ENCODE measurements at regions not wholly inside any gene's neighbourhood (a gene's known extent, or its start where the extent isn't known, plus 50 kb on each side); places are given as distances from the start of the nearest gene placed in this dataset.
A peak's percentile ranks its signal among the peaks of the same experiment; 100 is the strongest.

- H3K9me3 ChIP-seq (replicated peaks; ENCODE audit: control insufficient read depth, low read depth, low read length) = no peaks in the 10 kb centered on the region
- H3K27me3 ChIP-seq (ENCODE audit: control insufficient read depth, insufficient read depth, low read length) = no peaks in the 10 kb centered on the region
- H3K4me1 ChIP-seq (ENCODE audit: control insufficient read depth, insufficient read depth, low read length) = no peaks in the 10 kb centered on the region
- no peak for DNase-seq
- WGBS (ENCODE audit: insufficient coverage) = 80% methylated on average over 1 of the region's 3 CpGs
- H3K36me3 ChIP-seq (ENCODE audit: control insufficient read depth, insufficient read depth, low read length) = no peaks in the 10 kb centered on the region
- H3K4me3 ChIP-seq (ENCODE audit: low read length) = no peak overlapping the region
- no peak overlapping the region for H3K27ac ChIP-seq (ENCODE audit: low read length)
Observed at GRCh38 chr2:224241812-224242211, 160.1 kb downstream of the FAM124B start.

DNA sequence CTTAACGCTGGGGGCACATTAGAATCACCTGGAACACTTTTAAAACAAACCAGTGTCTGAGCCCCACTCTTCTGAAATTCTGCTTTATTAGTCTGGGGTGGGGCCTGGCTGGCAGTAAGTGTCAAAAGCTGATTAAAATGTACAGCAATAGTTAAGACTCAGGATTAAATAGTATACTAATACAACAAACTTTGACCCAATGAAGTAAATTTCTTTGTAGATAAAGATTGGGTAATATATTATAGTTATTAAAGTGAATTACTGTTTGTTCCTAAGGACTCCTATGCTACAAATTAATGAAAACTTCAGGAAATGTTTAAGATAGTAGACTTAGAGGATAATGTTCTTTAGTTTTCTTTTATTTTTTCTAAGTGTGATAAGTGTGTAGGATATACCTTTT, 160.9 kb downstream of the FAM124B start:
- Histone ChIP-seq H3K4me3 (ENCODE audit: low read length) (no peak overlapping the region), H3K4me1 (ENCODE audit: control insufficient read depth, insufficient read depth, low read length) (no peaks in the 10 kb centered on the region), H3K27me3 (ENCODE audit: control insufficient read depth, insufficient read depth, low read length) (no peaks in the 10 kb centered on the region), H3K9me3 (replicated peaks; ENCODE audit: control insufficient read depth, low read depth, low read length) (no peaks in the 10 kb centered on the region), H3K27ac (ENCODE audit: low read length) (peak overlapping the region; percentile 68), H3K36me3 (ENCODE audit: control insufficient read depth, insufficient read depth, low read length) (no peaks in the 10 kb centered on the region)
- DNase-seq = no peak
- WGBS (ENCODE audit: insufficient coverage) = no CpG with 5 or more reads among the region's 1 CpG

GRCh38 chr2:224223851-224224555, 177.9 kb downstream of the FAM124B start:
- Histone ChIP-seq H3K27me3 (ENCODE audit: control insufficient read depth, insufficient read depth, low read length) (no peaks in the 10 kb centered on the region), H3K4me1 (ENCODE audit: control insufficient read depth, insufficient read depth, low read length) (no peaks in the 10 kb centered on the region), H3K36me3 (ENCODE audit: control insufficient read depth, insufficient read depth, low read length) (no peaks in the 10 kb centered on the region), H3K4me3 (ENCODE audit: low read length) (no peak overlapping the region), H3K9me3 (replicated peaks; ENCODE audit: control insufficient read depth, low read depth, low read length) (no peaks in the 10 kb centered on the region), H3K27ac (ENCODE audit: low read length) (peak overlapping the region; percentile 57)
- no CpG with 5 or more reads among the region's 2 CpGs for WGBS (ENCODE audit: insufficient coverage)
- peak; percentile 81 for DNase-seq

DNA sequence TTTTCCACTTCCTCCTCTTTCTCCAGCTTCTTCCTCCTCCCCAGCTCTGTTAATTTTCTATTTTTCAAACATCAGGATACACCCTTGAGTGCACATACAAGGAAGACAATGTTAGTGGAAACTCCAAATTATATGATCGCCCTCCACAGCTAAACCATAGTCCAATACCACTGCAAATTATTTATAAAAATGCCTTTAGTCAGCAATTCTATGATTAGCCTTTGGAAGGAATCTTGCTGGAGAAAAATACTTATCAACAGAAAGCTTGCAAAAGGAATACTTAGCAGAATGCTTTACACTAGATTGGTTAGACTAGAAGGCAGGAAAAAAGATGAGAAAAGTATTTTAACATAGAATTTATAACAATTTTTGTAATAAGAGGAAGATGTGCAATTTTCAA, 178.9 kb downstream of the FAM124B start:
- peak; percentile 46 for DNase-seq
- no CpG with 5 or more reads among the region's 1 CpG for WGBS (ENCODE audit: insufficient coverage)
- no peak overlapping the region for H3K27ac ChIP-seq (ENCODE audit: low read length)

GRCh38 chr2:224222291-224222690, 179.6 kb downstream of the FAM124B start:
- Histone ChIP-seq H3K9me3 (replicated peaks; ENCODE audit: control insufficient read depth, low read depth, low read length) (no peaks in the 10 kb centered on the region), H3K27ac (ENCODE audit: low read length) (no peak overlapping the region), H3K27me3 (ENCODE audit: control insufficient read depth, insufficient read depth, low read length) (no peaks in the 10 kb centered on the region), H3K4me3 (ENCODE audit: low read length) (no peak overlapping the region), H3K36me3 (ENCODE audit: control insufficient read depth, insufficient read depth, low read length) (no peaks in the 10 kb centered on the region), H3K4me1 (ENCODE audit: control insufficient read depth, insufficient read depth, low read length) (no peaks in the 10 kb centered on the region)
- no peak for DNase-seq
- no CpG with 5 or more reads among the region's 4 CpGs for WGBS (ENCODE audit: insufficient coverage)

More for the DNA sequence above, 178.9 kb downstream of the FAM124B start:
- H3K27me3 ChIP-seq (ENCODE audit: control insufficient read depth, insufficient read depth, low read length) = no peaks in the 10 kb centered on the region
- H3K4me1 ChIP-seq (ENCODE audit: control insufficient read depth, insufficient read depth, low read length) = no peaks in the 10 kb centered on the region
- no peak overlapping the region for H3K4me3 ChIP-seq (ENCODE audit: low read length)
- H3K9me3 ChIP-seq (replicated peaks; ENCODE audit: control insufficient read depth, low read depth, low read length) = no peaks in the 10 kb centered on the region
- H3K36me3 ChIP-seq (ENCODE audit: control insufficient read depth, insufficient read depth, low read length) = no peaks in the 10 kb centered on the region

GRCh38 chr2:224221455-224221913, 180.4 kb downstream of the FAM124B start:
- no peaks in the 10 kb centered on the region for H3K9me3 ChIP-seq (replicated peaks; ENCODE audit: control insufficient read depth, low read depth, low read length)
- H3K36me3 ChIP-seq (ENCODE audit: control insufficient read depth, insufficient read depth, low read length) = no peaks in the 10 kb centered on the region
- H3K27ac ChIP-seq (ENCODE audit: low read length) = no peak overlapping the region
- H3K27me3 ChIP-seq (ENCODE audit: control insufficient read depth, insufficient read depth, low read length) = no peaks in the 10 kb centered on the region
- DNase-seq = no peak
- WGBS (ENCODE audit: insufficient coverage) = no CpG with 5 or more reads among the region's 5 CpGs
- no peaks in the 10 kb centered on the region for H3K4me1 ChIP-seq (ENCODE audit: control insufficient read depth, insufficient read depth, low read length)
- H3K4me3 ChIP-seq (ENCODE audit: low read length) = no peak overlapping the region

DNA sequence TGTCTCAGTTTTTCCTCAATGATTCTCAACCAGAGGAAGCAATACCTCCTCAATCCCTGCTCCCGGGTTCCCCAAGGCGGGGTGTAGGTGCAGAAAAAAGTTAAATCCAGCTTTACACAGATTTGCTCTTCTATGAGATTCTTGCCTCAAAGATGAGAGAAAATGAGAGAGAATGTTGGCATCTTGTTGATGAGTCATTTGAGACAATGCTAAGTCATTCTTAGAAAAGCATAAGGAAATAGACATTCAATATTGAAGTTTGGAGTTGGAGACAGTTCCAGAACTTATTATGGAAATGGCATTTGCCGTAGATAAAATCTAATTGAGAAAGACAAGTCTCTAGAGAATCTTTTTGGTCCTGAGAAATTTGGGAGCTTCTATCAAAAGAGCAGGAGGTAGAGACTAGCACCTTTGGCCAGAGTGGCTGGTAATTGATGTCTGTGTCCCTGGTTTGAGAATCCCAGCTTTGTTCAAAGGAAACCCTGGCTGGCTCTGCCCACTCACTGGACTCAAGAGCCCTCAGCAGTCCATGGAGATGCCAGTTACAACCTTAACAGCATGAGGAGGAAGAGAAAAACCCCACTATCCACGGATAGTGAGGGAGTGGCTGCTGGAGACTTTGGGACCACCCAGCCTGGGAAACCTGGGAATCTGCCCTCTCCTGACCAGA, 181.2 kb downstream of the FAM124B start:
- H3K27ac ChIP-seq (ENCODE audit: low read length) = no peak overlapping the region
- no peaks in the 10 kb centered on the region for H3K9me3 ChIP-seq (replicated peaks; ENCODE audit: control insufficient read depth, low read depth, low read length)
- no peak overlapping the region for H3K4me3 ChIP-seq (ENCODE audit: low read length)
- no peak for DNase-seq
- WGBS (ENCODE audit: insufficient coverage) = 88% methylated on average over 1 of the region's 4 CpGs
- H3K36me3 ChIP-seq (ENCODE audit: control insufficient read depth, insufficient read depth, low read length) = no peaks in the 10 kb centered on the region
- no peaks in the 10 kb centered on the region for H3K4me1 ChIP-seq (ENCODE audit: control insufficient read depth, insufficient read depth, low read length)
- no peaks in the 10 kb centered on the region for H3K27me3 ChIP-seq (ENCODE audit: control insufficient read depth, insufficient read depth, low read length)

DNA sequence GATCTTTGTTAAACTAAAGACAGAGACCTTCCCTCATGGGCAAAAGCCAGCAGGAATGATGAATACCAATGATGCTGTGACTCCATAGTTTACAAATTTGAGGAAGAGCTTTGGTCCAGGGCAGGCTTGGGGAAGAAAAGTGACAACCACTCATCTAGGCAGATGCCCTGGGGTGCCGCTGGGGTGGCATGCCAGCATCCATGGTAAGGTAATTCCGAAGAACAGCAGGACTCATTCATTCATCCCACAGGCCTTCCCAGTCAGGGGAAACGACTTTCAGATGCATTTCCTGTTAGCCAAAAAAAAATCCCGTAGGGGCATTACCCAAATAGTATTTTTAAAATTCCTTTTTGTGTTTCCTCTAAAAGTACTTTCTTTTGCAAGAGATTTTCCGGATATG, 180.7 kb upstream of the SERPINE2 start:
- H3K9me3 ChIP-seq (replicated peaks; ENCODE audit: control insufficient read depth, low read depth, low read length) = no peaks in the 10 kb centered on the region
- no peak for DNase-seq
- 67% methylated on average over 1 of the region's 5 CpGs for WGBS (ENCODE audit: insufficient coverage)
- no peaks in the 10 kb centered on the region for H3K27me3 ChIP-seq (ENCODE audit: control insufficient read depth, insufficient read depth, low read length)
- H3K27ac ChIP-seq (ENCODE audit: low read length) = no peak overlapping the region
- H3K36me3 ChIP-seq (ENCODE audit: control insufficient read depth, insufficient read depth, low read length) = no peaks in the 10 kb centered on the region
- H3K4me3 ChIP-seq (ENCODE audit: low read length) = no peak overlapping the region
- H3K4me1 ChIP-seq (ENCODE audit: control insufficient read depth, insufficient read depth, low read length) = no peaks in the 10 kb centered on the region

DNA sequence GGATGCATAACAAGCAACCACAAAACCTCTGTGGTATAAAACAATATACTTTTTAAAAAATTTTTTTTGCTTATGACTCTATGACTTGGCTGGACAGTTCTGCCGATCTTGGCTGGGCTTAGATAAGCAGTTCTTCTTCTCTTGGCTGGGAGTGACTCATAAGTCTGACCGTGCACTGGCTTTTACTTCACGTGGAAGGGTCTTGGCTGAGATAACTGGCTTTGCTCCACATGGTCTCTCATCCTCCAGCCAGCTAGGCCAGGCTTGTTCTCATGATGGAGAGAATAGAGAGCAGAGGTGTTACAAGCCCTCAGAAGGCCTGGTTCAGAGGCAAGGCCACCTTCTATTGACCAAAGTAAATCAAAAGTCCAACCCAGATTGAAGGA, 178.9 kb upstream of the SERPINE2 start:
- no peak overlapping the region for H3K4me3 ChIP-seq (ENCODE audit: low read length)
- H3K27me3 ChIP-seq (ENCODE audit: control insufficient read depth, insufficient read depth, low read length) = no peaks in the 10 kb centered on the region
- peak; percentile 90 for DNase-seq
- WGBS (ENCODE audit: insufficient coverage) = 0% methylated on average over 2 of the region's 3 CpGs
- no peaks in the 10 kb centered on the region for H3K9me3 ChIP-seq (replicated peaks; ENCODE audit: control insufficient read depth, low read depth, low read length)
- H3K36me3 ChIP-seq (ENCODE audit: control insufficient read depth, insufficient read depth, low read length) = no peaks in the 10 kb centered on the region
- no peak overlapping the region for H3K27ac ChIP-seq (ENCODE audit: low read length)
- no peaks in the 10 kb centered on the region for H3K4me1 ChIP-seq (ENCODE audit: control insufficient read depth, insufficient read depth, low read length)

- H3K4me3 ChIP-seq (ENCODE audit: low read length) = no peak overlapping the region
- H3K4me1 ChIP-seq (ENCODE audit: control insufficient read depth, insufficient read depth, low read length) = no peaks in the 10 kb centered on the region
- H3K27ac ChIP-seq (ENCODE audit: low read length) = no peak overlapping the region
- WGBS (ENCODE audit: insufficient coverage) = 38% methylated on average over 4 of the region's 6 CpGs
- no peaks in the 10 kb centered on the region for H3K27me3 ChIP-seq (ENCODE audit: control insufficient read depth, insufficient read depth, low read length)
- H3K9me3 ChIP-seq (replicated peaks; ENCODE audit: control insufficient read depth, low read depth, low read length) = no peaks in the 10 kb centered on the region
- H3K36me3 ChIP-seq (ENCODE audit: control insufficient read depth, insufficient read depth, low read length) = no peaks in the 10 kb centered on the region
- DNase-seq = no peak
Observed at GRCh38 chr2:224217233-224217961, 178.3 kb upstream of the SERPINE2 start.
